IMR-90 (cell line): ENCODE measurements at regions not wholly inside any gene's neighbourhood (a gene's known extent, or its start where the extent isn't known, plus 50 kb on each side); places are given as distances from the start of the nearest gene placed in this dataset.

Experiments
- BHLHE40 ChIP-seq: fragments of 150-350 bp; IDR thresholded peaks from 2 replicates; pipeline ENCODE4 v1.6.1; 2016; ENCODE audit warnings: mild to moderate bottlenecking, low read depth, low read length
- FOS ChIP-seq: fragments of 150-350 bp; IDR thresholded peaks from 2 replicates; pipeline ENCODE4 v1.6.1; 2016; ENCODE audit warnings: low read depth, low read length
- MAFK ChIP-seq: IDR thresholded peaks from 2 replicates; pipeline ENCODE4 v1.6.1; 2012; ENCODE audit warnings: low read depth, low read length, improper control_type of control experiment
- MAZ ChIP-seq: IDR thresholded peaks from 2 replicates; pipeline ENCODE4 v1.6.1; 2012; ENCODE audit warnings: low read depth, mild to moderate bottlenecking, low read length, improper control_type of control experiment, moderate library complexity, borderline replicate concordance
- MXI1 ChIP-seq: IDR thresholded peaks from 2 replicates; pipeline ENCODE4 v1.6.1; 2012; ENCODE audit warnings: low read depth, mild to moderate bottlenecking, low read length, moderate library complexity, borderline replicate concordance
- POLR2A ChIP-seq: IDR thresholded peaks from 2 replicates; pipeline ENCODE4 v1.6.1; 2012; ENCODE audit warnings: mild to moderate bottlenecking, low read depth, low read length
- RAD21 ChIP-seq: IDR thresholded peaks from 2 replicates; pipeline ENCODE4 v1.6.1; 2012; ENCODE audit warnings: low read length, improper control_type of control experiment
- RCOR1 ChIP-seq: IDR thresholded peaks from 2 replicates; pipeline ENCODE4 v1.6.1; 2012; ENCODE audit warnings: mild to moderate bottlenecking, low read length, improper control_type of control experiment; ENCODE audit not compliant: insufficient replicate concordance
- TF ChIP-seq, protein P1 (sequence below): conservative IDR thresholded peaks from 2 replicates; pipeline ENCODE4 v1.5.1; 2012; ENCODE audit warnings: mild to moderate bottlenecking, low read depth, low read length, improper control_type of control experiment
- TF ChIP-seq, protein P2 (sequence below): fragments of 150-350 bp; IDR thresholded peaks from 2 replicates; pipeline ENCODE4 v1.6.1; 2017; ENCODE audit warnings: mild to moderate bottlenecking, antibody characterized with exemption, low read length, low read depth

DNA sequence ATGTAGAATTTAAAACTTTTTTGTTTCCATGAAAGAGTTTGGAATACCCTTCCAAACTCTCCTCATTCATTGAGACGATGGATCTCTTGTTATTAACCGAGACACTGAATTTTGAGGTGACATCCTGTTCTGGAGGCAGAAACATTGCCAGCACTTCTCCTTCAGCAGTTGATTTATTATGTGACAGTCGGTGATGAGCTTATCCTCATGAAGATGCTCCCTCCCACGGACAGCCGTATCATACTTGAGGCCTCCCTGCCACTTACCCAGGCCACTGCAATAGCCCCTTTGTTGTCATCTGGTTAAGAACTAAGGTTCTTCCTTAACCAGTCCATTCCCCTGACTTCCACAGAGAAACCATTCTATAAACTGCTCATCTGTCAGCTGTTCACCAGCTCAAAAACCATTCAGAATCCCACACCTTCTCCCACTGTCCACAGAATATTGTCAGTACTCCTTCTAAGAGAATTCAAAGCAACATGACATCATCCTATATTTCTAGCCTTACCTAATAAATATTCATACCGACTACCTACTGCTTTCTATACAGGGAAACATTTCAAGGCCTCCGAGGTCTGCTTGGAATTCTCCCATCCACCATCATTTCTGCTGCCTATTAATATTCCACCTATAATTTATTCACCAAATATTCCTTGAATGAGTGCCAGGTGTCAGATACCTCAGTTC is 139.0 kb upstream of the TRIB2 start:
- TF ChIP-seq, protein P1, sequence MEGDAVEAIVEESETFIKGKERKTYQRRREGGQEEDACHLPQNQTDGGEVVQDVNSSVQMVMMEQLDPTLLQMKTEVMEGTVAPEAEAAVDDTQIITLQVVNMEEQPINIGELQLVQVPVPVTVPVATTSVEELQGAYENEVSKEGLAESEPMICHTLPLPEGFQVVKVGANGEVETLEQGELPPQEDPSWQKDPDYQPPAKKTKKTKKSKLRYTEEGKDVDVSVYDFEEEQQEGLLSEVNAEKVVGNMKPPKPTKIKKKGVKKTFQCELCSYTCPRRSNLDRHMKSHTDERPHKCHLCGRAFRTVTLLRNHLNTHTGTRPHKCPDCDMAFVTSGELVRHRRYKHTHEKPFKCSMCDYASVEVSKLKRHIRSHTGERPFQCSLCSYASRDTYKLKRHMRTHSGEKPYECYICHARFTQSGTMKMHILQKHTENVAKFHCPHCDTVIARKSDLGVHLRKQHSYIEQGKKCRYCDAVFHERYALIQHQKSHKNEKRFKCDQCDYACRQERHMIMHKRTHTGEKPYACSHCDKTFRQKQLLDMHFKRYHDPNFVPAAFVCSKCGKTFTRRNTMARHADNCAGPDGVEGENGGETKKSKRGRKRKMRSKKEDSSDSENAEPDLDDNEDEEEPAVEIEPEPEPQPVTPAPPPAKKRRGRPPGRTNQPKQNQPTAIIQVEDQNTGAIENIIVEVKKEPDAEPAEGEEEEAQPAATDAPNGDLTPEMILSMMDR, result no peak
- TF ChIP-seq RAD21 (no peak), BHLHE40 (no peak), POLR2A (no peak), MAZ (no peak), FOS (no peak), MXI1 (no peak), MAFK (no peak), RCOR1 (no peak)
- TF ChIP-seq, protein P2, sequence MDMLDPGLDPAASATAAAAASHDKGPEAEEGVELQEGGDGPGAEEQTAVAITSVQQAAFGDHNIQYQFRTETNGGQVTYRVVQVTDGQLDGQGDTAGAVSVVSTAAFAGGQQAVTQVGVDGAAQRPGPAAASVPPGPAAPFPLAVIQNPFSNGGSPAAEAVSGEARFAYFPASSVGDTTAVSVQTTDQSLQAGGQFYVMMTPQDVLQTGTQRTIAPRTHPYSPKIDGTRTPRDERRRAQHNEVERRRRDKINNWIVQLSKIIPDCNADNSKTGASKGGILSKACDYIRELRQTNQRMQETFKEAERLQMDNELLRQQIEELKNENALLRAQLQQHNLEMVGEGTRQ, result no peak
